PFSK-1 (cell line): ENCODE measurements at regions not wholly inside any gene's neighbourhood (a gene's known extent, or its start where the extent isn't known, plus 50 kb on each side); places are given as distances from the start of the nearest gene placed in this dataset.

Experiments
- POLR2AphosphoS5 ChIP-seq: IDR thresholded peaks from 2 replicates; pipeline ENCODE4 v1.6.1; 2012; ENCODE audit warnings: low read depth, mild to moderate bottlenecking, control low read depth, low read length, moderate library complexity
- SIN3A ChIP-seq: IDR thresholded peaks from 2 replicates; pipeline ENCODE4 v1.6.1; 2012; ENCODE audit warnings: mild to moderate bottlenecking, low read length, moderate library complexity, borderline replicate concordance; ENCODE audit not compliant: insufficient read depth
- TF ChIP-seq, protein P1 (sequence below), 2 experiments: IDR thresholded peaks; 2 replicates each; pipeline versions ENCODE4 v1.6.1 to v1.8.0; 2011 to 2012; ENCODE audit warnings: low read depth in 2 of 2, low read length in 2 of 2, control low read depth in 1 of 2, inconsistent platforms in 1 of 2, mild to moderate bottlenecking in 1 of 2, moderate library complexity in 1 of 2; ENCODE audit not compliant: insufficient read depth in 1 of 2

DNA sequence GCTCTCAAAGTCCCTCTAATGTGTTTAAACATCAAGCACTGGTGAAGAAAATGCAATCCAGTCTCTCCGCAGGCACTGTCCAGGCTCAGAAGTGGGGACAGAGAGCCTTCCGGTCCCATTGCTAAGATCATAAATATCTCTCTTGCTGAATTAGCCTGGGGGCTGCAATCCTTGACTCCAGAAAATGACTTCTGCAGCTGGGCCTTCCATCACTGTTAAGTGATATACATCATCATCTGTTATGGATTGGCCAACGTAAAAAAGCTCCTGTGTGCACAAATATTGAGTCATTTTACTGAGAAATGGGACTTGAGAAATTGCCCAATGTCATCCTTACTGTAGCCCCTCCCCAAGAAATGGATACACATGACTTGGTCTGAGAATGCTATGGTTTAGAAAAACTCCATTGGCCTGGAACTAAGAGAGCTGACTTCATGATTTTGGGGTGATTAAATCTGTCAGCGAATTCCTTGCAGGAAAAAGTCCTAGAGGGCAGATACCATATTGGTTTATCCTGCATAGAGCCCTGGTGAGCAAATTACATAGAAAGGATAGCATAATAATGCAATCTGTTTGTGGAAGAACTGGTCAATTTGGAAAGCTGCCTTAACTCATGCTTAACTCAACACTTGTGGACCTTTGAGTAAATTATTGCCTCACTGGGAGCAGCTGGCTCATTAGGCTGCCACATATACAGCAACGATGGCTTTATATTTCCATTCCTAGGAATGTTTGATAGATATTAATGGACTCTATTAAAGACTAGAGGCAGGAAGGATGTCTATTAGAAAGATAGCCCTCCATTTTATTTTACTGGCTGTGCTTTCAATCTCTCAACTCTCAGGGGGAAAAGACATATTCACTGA, 346.1 kb downstream of the GBA3 start:
- TF ChIP-seq POLR2AphosphoS5 (no peak), SIN3A (no peak)
- TF ChIP-seq, protein P1, sequence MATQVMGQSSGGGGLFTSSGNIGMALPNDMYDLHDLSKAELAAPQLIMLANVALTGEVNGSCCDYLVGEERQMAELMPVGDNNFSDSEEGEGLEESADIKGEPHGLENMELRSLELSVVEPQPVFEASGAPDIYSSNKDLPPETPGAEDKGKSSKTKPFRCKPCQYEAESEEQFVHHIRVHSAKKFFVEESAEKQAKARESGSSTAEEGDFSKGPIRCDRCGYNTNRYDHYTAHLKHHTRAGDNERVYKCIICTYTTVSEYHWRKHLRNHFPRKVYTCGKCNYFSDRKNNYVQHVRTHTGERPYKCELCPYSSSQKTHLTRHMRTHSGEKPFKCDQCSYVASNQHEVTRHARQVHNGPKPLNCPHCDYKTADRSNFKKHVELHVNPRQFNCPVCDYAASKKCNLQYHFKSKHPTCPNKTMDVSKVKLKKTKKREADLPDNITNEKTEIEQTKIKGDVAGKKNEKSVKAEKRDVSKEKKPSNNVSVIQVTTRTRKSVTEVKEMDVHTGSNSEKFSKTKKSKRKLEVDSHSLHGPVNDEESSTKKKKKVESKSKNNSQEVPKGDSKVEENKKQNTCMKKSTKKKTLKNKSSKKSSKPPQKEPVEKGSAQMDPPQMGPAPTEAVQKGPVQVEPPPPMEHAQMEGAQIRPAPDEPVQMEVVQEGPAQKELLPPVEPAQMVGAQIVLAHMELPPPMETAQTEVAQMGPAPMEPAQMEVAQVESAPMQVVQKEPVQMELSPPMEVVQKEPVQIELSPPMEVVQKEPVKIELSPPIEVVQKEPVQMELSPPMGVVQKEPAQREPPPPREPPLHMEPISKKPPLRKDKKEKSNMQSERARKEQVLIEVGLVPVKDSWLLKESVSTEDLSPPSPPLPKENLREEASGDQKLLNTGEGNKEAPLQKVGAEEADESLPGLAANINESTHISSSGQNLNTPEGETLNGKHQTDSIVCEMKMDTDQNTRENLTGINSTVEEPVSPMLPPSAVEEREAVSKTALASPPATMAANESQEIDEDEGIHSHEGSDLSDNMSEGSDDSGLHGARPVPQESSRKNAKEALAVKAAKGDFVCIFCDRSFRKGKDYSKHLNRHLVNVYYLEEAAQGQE (IDR thresholded peaks at IDR 0.05; ENCODE audit: insufficient read depth in 1 of 2, low read depth in 2 of 2, low read length in 2 of 2): no peak
